ENCODE measurements at regions not wholly inside any gene's neighbourhood (a gene's known extent, or its start where the extent isn't known, plus 50 kb on each side); places are given as distances from the start of the nearest gene placed in this dataset.

DNA sequence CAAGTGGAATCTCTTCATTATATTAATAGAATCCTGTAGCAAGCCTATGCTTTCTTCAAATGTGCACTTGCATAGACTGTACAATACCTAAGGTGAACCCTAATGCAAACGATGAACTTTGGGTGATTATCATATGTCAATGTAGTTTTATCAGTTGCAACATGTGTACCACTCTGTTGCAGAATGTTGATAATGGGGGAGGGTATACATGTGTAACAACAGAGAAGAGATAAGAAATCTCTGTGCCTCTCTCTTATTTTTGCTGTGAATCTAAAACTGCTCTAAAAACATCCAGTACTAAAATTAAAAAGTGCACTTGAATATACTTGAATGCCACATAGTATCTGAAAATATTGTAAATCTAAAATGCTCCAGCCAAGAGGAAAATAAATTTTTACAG, 820.8 kb upstream of the MIR17HG start:
- Mint-ChIP-seq H3K27me3 (ENCODE audit: unreplicated experiment) (no peaks in the 10 kb centered on the region), H3K36me3 (ENCODE audit: unreplicated experiment) (peaks cover 8% of the 10 kb centered on the region), H3K9me3 (ENCODE audit: unreplicated experiment) (peaks cover 7% of the 10 kb centered on the region), H3K27ac (ENCODE audit: unreplicated experiment) (no peak overlapping the region), H3K4me3 (ENCODE audit: unreplicated experiment) (no peak overlapping the region), H3K4me1 (ENCODE audit: low read depth, unreplicated experiment) (peaks cover 3% of the 10 kb centered on the region)
- DNase-seq: no peak
- TF ChIP-seq, protein P1, sequence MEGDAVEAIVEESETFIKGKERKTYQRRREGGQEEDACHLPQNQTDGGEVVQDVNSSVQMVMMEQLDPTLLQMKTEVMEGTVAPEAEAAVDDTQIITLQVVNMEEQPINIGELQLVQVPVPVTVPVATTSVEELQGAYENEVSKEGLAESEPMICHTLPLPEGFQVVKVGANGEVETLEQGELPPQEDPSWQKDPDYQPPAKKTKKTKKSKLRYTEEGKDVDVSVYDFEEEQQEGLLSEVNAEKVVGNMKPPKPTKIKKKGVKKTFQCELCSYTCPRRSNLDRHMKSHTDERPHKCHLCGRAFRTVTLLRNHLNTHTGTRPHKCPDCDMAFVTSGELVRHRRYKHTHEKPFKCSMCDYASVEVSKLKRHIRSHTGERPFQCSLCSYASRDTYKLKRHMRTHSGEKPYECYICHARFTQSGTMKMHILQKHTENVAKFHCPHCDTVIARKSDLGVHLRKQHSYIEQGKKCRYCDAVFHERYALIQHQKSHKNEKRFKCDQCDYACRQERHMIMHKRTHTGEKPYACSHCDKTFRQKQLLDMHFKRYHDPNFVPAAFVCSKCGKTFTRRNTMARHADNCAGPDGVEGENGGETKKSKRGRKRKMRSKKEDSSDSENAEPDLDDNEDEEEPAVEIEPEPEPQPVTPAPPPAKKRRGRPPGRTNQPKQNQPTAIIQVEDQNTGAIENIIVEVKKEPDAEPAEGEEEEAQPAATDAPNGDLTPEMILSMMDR (IDR thresholded peaks at IDR 0.05; ENCODE audit: partially characterized antibody, unreplicated experiment): no peak

DNA sequence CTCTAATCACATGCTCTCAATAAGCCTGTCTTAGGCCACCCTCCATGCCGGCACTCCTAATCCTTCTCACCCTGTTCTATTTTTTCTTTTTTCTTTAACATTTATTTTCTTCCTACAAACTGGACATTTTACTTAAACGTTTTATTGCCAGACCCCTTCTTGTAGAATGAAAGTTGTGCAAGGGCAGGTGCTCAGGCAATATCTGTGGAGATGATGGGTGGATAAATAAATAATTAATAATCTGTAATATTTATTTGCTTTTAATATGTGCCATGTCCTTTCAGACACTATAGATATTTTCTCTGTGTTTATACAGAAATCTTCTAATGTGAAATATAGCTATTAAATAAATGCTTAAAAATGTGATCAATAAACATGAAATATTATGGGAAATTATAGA, 815.7 kb upstream of the MIR17HG start:
- DNase-seq: no peak
- TF ChIP-seq, protein P1 (IDR thresholded peaks at IDR 0.05; ENCODE audit: partially characterized antibody, unreplicated experiment): no peak
- Mint-ChIP-seq H3K4me1 (ENCODE audit: low read depth, unreplicated experiment) (peaks cover 15% of the 10 kb centered on the region), H3K36me3 (ENCODE audit: unreplicated experiment) (no peaks in the 10 kb centered on the region), H3K4me3 (ENCODE audit: unreplicated experiment) (no peak overlapping the region), H3K27me3 (ENCODE audit: unreplicated experiment) (peaks cover 5% of the 10 kb centered on the region), H3K27ac (ENCODE audit: unreplicated experiment) (no peak overlapping the region), H3K9me3 (ENCODE audit: unreplicated experiment) (peaks cover 5% of the 10 kb centered on the region)

DNA sequence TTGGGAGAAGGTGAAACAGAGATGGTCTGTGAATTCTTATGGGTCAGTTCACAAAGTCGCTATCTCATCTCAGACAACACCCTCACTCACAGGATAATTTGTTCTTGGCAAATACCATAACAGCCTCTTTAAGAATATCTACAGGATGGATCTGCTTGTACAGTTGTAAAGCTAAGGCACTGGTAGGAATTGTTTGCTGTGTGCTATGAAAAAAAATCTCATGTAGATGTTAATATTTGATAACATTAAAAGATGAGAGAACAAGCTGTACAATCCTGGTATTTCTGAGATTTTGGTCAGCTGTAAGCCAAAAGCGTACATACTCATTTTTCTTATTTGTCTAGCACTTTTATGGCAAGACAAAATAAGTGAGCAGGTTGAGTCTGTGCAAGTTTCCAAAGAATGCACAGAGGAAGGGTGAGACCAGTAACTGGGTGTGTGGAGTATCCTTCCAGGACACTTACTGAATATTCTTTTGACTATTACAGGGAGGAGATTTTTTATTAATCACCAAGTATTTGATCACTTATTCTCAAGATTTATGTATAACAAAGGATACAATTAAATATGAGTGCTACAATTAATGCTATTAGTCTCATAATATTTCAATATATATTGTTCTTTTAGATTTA, 814.5 kb upstream of the MIR17HG start:
- peaks cover 5% of the 10 kb centered on the region for H3K27me3 Mint-ChIP-seq (ENCODE audit: unreplicated experiment)
- no peak for DNase-seq

DNA sequence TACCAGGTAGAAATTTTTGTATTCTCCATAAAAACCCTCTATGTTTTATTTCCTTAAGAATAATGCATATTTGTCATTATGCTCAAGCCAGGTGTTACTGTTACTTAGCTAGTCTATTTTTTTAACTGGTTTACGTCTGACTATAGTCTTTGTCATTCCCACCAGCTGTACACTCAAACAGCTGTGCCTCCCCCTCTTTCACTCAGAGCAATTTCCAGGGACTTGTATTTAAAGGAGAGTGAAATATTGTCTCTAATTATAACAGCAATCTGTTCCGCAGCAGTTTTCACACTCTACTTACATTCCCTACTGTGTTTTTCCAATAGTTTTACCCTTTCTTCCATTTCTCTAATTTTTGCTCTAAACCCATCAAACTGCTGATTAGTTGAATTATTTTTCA, 813.6 kb upstream of the MIR17HG start:
- peak overlapping the region; percentile 4 for H3K4me3 Mint-ChIP-seq (ENCODE audit: unreplicated experiment)
- peaks cover 5% of the 10 kb centered on the region for H3K27me3 Mint-ChIP-seq (ENCODE audit: unreplicated experiment)
- TF ChIP-seq, protein P1 (IDR thresholded peaks at IDR 0.05; ENCODE audit: partially characterized antibody, unreplicated experiment): no peak
- DNase-seq: no peak
- H3K9me3 Mint-ChIP-seq (ENCODE audit: unreplicated experiment): peaks cover 5% of the 10 kb centered on the region
- H3K27ac Mint-ChIP-seq (ENCODE audit: unreplicated experiment): peak overlapping the region; percentile 91
- peaks cover 15% of the 10 kb centered on the region for H3K4me1 Mint-ChIP-seq (ENCODE audit: low read depth, unreplicated experiment)
- peaks cover 8% of the 10 kb centered on the region for H3K36me3 Mint-ChIP-seq (ENCODE audit: unreplicated experiment)

More for the DNA sequence above, 814.5 kb upstream of the MIR17HG start:
- Mint-ChIP-seq H3K9me3 (ENCODE audit: unreplicated experiment) (peaks cover 5% of the 10 kb centered on the region), H3K4me1 (ENCODE audit: low read depth, unreplicated experiment) (peaks cover 15% of the 10 kb centered on the region), H3K4me3 (ENCODE audit: unreplicated experiment) (no peak overlapping the region), H3K36me3 (ENCODE audit: unreplicated experiment) (no peaks in the 10 kb centered on the region), H3K27ac (ENCODE audit: unreplicated experiment) (peak overlapping the region; percentile 41)
- TF ChIP-seq, protein P1 (IDR thresholded peaks at IDR 0.05; ENCODE audit: partially characterized antibody, unreplicated experiment): no peak

DNA sequence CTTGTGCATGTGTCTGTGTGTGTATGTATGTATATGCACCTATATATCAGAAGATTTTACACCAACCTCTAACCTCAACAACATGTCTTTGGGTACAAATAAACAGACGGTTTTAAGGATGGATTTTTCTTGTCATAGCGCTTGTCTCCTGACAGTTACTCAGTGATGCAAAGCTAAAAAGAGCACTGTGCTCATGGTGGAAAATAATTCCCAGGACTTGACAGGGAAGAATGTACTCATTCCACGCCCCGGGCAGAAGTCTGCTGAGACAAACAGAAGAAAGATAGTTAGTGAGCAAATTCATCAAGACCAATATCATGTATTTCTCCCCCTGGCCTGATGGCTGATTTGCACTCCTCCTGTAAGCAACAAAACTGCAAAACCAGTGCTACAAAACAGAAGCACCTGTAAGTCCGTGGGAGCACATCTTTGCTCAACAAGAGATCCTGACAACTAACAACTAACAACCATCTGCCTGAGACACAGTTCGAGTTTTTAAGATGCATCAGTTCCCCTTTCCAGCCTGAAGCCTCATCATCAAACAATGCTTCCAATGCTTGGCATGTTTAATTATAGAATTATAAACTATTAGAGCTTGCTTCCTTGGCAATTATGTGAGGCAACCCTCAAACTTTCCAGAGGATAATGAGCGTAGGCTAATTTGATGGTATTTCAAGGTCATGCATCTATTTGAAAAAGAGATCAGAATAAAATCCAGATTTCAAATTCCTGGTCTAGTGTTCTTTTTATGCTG, 812.7 kb upstream of the MIR17HG start:
- TF ChIP-seq, protein P1 (IDR thresholded peaks at IDR 0.05; ENCODE audit: partially characterized antibody, unreplicated experiment): no peak
- Mint-ChIP-seq H3K4me3 (ENCODE audit: unreplicated experiment) (no peak overlapping the region), H3K27ac (ENCODE audit: unreplicated experiment) (peak overlapping the region; percentile 90), H3K9me3 (ENCODE audit: unreplicated experiment) (peaks cover 5% of the 10 kb centered on the region), H3K4me1 (ENCODE audit: low read depth, unreplicated experiment) (peaks cover 15% of the 10 kb centered on the region), H3K36me3 (ENCODE audit: unreplicated experiment) (peaks cover 8% of the 10 kb centered on the region), H3K27me3 (ENCODE audit: unreplicated experiment) (peaks cover 5% of the 10 kb centered on the region)
- DNase-seq: no peak
